ENCODE measurements at regions not wholly inside any gene's neighbourhood (a gene's known extent, or its start where the extent isn't known, plus 50 kb on each side); places are given as distances from the start of the nearest gene placed in this dataset.

DNA sequence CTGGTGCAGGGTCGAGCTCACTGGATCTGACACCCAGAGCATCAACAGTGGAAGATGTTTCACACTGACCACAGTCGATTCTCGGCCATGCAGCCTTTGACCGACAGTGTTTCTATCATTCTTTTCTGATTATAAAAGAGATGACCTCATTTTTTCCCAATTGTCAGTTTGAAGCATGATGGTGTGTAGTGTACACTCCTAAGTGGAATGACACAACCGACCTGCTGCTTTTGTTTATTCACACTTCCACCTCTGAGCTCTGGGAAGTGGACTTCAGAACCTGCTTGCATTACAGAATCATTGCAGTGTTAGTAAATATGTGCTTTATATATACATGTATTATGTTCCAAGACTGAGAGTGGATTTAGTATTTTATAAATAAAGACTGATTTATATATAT lies 128.6 kb downstream of the IRX2 start:
- TF ChIP-seq, protein P1, sequence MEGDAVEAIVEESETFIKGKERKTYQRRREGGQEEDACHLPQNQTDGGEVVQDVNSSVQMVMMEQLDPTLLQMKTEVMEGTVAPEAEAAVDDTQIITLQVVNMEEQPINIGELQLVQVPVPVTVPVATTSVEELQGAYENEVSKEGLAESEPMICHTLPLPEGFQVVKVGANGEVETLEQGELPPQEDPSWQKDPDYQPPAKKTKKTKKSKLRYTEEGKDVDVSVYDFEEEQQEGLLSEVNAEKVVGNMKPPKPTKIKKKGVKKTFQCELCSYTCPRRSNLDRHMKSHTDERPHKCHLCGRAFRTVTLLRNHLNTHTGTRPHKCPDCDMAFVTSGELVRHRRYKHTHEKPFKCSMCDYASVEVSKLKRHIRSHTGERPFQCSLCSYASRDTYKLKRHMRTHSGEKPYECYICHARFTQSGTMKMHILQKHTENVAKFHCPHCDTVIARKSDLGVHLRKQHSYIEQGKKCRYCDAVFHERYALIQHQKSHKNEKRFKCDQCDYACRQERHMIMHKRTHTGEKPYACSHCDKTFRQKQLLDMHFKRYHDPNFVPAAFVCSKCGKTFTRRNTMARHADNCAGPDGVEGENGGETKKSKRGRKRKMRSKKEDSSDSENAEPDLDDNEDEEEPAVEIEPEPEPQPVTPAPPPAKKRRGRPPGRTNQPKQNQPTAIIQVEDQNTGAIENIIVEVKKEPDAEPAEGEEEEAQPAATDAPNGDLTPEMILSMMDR (IDR thresholded peaks at IDR 0.05) = no peak
- no peak for TF ChIP-seq POLR2A (IDR thresholded peaks at IDR 0.05)

Measured in body of pancreas (tissue), 4 donors.